ENCODE measurements at regions not wholly inside any gene's neighbourhood (a gene's known extent, or its start where the extent isn't known, plus 50 kb on each side); places are given as distances from the start of the nearest gene placed in this dataset.
"Not testable (repeated sequence)": the region's sequence is repeated elsewhere in the genome, so short reads cannot be mapped to it uniquely, and the experiment has no call there.

GRCh38 chrX:3175659-3176438, 134.6 kb downstream of the ARSF start:
- no peak for DNase-seq (ENCODE audit: insufficient read length, low spot score)
- TF ChIP-seq, protein P1, sequence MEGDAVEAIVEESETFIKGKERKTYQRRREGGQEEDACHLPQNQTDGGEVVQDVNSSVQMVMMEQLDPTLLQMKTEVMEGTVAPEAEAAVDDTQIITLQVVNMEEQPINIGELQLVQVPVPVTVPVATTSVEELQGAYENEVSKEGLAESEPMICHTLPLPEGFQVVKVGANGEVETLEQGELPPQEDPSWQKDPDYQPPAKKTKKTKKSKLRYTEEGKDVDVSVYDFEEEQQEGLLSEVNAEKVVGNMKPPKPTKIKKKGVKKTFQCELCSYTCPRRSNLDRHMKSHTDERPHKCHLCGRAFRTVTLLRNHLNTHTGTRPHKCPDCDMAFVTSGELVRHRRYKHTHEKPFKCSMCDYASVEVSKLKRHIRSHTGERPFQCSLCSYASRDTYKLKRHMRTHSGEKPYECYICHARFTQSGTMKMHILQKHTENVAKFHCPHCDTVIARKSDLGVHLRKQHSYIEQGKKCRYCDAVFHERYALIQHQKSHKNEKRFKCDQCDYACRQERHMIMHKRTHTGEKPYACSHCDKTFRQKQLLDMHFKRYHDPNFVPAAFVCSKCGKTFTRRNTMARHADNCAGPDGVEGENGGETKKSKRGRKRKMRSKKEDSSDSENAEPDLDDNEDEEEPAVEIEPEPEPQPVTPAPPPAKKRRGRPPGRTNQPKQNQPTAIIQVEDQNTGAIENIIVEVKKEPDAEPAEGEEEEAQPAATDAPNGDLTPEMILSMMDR (IDR thresholded peaks at IDR 0.05; ENCODE audit: insufficient read depth, missing control alignments), result no peak
- FAIRE-seq, result no peak

- not testable (repeated sequence) for DNase-seq (ENCODE audit: insufficient read length, low spot score); FAIRE-seq
These were observed 130.9 kb downstream of the ARSF start for GRCh38 chrX:3172156-3172555.

GRCh38 chrX:3169421-3169820, 128.2 kb downstream of the ARSF start:
- TF ChIP-seq, protein P1 (IDR thresholded peaks at IDR 0.05; ENCODE audit: insufficient read depth, missing control alignments), result no peak
- DNase-seq (ENCODE audit: insufficient read length, low spot score), result no peak
- FAIRE-seq, result no peak

DNA sequence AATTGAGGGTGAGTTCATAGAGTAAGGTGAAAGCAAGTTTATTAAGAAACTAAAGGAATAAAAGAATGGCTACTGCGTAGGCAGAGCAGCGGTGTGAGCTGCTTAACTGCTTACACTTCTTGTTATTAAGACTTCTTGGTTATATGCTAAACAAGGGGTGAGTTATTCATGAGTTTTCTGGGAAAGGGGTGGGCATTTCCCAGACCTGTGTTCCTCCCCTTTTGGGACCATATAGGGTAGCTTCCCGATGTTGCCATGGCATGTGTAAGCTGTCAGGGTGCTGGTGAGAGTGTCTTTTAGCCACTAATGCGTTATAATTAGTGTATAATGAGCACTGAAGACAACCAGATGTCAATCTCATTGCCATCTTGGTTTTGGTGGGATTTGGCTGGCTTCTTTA, 126.5 kb downstream of the ARSF start:
- TF ChIP-seq, protein P1 (IDR thresholded peaks at IDR 0.05; ENCODE audit: insufficient read depth, missing control alignments), result no peak
- DNase-seq (ENCODE audit: insufficient read length, low spot score) (no peak), FAIRE-seq (no peak)

DNA sequence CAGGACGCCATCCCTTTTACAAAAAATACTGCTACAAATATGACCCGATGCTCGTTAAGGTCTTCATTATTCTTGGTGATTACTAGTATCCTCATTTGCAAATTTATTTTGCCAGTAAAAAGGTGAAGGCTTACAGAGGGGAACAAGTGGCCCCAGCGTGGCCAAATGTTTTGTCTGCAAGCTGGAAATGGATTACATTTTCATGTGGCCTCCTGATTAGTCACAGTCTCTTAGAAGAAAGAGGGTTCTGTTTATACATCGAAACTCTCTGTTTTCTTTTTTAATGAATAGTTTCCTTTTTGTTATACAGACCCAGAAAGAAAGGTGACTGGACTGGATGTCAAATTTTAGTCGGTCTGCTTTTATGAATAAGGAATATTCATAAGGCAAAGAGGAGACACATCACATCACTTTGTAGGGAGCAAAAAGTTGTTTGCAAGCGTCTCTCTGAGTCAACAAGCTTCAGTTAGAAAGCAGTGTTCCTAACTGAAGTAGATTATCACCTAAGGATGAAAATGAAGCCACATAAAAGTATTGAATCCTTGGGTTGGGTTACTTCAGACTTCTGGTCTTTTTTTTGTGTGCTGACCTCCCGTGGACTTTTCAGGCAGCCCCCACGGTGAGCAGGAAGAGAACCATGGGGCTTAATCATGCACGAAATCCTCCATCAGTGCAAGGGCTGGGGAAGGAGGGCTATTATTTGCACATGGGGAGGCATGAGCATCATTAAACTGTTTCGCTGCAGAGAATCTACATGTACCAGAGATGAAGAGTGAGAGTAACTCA, 125.6 kb downstream of the ARSF start:
- TF ChIP-seq, protein P1 (IDR thresholded peaks at IDR 0.05; ENCODE audit: insufficient read depth, missing control alignments), result no peak
- DNase-seq (ENCODE audit: insufficient read length, low spot score), result no peak
- FAIRE-seq, result no peak

- TF ChIP-seq, protein P1 (IDR thresholded peaks at IDR 0.05; ENCODE audit: insufficient read depth, missing control alignments), result no peak
- FAIRE-seq, result no peak
- DNase-seq (ENCODE audit: insufficient read length, low spot score), result no peak
These were observed 124.5 kb downstream of the ARSF start for GRCh38 chrX:3165808-3166207.
